Activated CD8-positive, alpha-beta memory T cell treated with anti-CD3 and anti-CD28 coated beads, Interleukin-2, amount 50 U/mL, for 24 hours (primary cell): ENCODE measurements at regions not wholly inside any gene's neighbourhood (a gene's known extent, or its start where the extent isn't known, plus 50 kb on each side); places are given as distances from the start of the nearest gene placed in this dataset.

ENCODE experiments used
- DNase-seq: peaks from one replicate; pipeline ENCODE4 v3.0.0-alpha.2; 2020; ENCODE audit errors: extremely low read depth

DNA sequence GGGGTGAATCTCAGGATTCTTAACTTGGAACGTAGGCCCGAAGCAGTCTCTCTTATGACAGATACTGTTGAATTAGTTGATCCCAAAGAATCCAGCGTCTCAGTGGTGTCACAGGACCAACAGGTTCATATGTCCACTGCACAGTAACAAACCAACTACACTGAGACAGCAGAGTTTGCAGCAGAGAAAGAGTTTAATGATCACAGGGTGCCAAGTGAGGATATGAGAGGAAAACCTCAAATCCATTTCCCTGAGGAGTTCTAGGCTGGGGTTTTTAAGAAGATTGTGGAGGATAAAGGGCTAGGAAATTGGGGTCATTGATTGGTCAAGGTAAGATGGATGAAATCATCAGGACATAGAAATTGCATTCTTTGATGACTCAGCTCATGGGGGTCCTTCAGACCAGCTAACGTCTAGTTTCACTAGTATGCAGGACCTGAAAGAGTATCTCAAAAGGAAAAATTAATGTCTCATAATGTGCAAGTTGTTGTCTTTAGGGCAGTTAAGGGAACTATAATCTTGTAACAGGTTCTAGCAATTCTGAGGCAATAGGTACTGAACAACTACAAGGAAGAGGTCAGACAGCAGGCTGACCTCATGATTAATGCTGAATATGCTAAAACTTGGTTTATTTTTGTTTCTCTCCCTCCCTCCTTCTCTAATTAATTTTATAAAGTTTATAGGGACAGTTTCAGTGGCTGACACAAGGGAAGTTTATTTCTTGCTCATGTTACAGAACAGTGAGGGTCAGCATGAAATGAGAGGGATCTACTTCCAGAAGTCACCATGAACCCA lies 310.9 kb upstream of the NEBL start:
- no peak for DNase-seq

- no peak for DNase-seq
Observed at GRCh38 chr10:21205328-21205727, 308.2 kb upstream of the NEBL start.

DNA sequence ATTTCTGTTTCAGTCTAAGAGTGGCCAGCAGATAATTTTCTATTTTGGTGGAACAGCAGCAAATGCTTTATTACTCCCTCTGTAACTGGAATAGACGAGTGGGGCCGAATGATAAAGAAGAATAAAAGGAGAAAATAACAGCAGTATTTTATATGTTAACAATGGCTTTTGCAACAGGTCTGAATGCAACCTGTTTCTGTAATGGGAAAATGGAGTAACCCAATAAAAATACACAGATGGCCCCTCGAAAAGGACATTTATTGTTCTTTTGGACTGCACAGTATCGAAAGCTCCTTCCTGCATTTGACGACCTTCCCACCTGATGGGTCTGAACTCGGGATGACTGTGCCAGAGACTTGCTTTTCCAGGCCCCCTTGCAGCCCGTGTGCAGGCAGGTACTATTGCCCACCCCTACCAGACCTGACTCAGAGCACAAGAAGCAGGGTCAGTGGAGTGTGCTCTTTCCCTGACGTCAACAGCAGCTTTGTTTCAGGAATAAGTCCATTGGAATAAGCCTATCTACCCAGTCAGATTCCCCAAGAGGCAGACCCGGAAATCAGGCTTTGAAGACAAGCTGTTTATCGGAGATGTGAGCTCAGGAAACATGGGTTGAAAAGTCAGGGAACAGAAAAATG lies 306.5 kb upstream of the NEBL start:
- DNase-seq = no peak

DNA sequence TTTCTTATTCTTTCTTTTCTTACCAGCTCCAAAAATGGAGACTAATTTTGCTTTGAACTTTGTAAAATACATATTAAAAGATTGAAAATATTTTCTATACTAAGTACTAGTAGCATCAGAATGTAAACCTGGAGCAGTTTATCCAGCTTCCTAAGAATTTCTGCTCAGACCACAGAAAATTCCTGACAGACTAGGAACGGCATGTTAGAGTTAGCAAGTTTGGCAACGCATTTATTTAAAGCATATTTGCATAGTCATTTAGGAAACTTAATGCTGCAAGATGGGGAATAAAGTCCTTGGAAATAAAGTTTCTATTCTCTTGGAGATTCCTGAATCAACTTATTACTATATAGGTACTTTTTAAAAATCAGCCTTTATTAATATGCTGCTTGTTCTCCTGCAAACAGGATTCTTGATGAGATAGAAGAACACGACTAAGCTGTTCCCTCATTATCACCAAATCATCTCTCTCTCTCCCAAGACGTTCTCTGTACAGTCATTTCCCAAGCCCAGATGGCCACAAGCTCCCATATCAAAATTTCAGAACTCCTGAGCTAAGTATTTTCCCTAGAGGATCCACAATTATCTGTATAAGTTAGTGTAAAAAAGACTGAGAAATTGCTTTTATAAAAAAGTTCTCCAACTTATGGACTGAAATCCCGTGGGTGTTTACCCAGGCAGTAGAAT lies 305.8 kb upstream of the NEBL start:
- DNase-seq = no peak

DNA sequence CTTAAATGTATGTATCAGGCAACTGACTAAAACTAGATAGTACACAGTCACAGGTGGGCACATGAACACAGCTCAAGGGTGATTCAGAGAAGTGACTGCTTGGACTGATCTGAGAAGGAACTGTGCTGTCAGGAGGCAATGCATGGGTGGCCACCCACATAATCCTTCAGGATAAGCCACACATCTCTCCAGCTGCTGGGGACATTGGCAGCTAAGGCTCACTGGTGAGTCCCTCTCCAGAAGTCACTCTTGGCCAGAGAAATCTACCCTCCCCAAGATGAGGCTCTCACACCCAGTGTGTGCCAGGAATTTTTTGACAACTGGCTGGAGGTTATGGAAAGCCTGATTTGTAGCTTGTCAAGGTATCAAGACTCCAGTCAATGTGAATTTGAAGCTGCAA lies 302.4 kb upstream of the NEBL start:
- no peak for DNase-seq

GRCh38 chr10:21197838-21198237 lies 300.7 kb upstream of the NEBL start:
- DNase-seq = no peak

DNA sequence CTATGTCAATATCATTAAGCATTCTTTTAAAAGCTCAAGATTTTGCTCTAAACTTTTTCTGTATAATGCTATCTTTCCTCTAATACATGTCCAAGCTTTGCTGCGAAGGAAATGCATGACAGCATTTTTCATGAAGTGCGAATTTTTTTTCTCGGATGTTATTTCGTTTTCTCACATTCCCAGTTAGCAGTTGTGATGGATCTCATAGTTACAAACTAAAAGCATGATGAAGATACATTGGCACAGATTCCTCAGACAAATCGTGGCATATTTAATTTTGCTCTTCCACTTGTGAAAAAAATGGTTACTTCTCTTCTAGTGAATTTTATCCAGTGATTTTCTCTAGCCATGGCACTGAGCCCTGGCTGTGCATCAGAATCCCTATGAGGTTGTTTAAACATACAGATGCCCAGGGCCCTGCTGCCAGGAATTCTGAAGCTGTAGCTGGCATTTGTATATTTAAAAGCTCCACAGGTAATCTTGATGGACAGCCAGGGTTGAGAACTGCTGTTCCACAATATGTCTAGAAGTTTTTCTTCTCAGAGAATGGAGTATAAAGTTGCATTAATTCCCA lies 299.8 kb upstream of the NEBL start:
- no peak for DNase-seq

DNA sequence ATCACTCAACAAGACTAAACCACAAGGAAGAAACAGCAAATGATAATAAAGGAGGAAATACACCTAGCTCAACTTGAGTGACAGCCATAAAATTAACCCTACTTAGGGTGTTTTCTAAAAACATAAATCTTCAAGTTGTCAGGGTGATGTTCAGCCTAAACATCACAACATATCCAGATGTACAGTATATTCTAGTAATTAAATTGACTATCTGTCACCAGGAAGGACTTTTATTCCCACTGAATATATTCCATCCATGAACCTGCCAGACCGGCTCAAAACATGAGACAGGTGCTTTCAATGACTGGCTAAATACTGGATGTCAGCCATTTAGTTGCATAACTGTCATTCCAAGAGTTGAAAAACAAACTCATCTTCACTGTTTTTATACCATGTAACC lies 298.1 kb upstream of the NEBL start:
- DNase-seq = no peak

GRCh38 chr10:21194510-21194993 lies 297.4 kb upstream of the NEBL start:
- DNase-seq = no peak

DNA sequence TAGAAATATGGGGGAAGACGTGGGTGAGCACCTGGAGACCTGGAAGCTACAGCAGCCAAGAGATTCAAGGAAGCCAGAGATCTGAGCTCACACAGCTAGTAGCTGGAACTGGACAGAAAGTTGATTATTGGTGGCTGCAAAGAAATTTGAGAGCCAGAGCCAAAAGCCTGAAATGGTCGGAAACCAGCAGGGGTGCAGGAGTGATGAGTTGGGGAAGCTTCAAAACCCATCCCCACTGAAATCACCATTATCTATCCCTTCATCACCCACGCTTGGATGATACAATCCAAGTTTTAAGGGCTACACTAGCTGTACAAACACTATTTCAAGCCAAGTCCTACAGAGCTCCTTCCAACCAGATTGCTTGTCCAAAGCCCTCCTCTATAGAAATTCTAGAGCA lies 296.1 kb upstream of the NEBL start:
- no peak for DNase-seq

DNA sequence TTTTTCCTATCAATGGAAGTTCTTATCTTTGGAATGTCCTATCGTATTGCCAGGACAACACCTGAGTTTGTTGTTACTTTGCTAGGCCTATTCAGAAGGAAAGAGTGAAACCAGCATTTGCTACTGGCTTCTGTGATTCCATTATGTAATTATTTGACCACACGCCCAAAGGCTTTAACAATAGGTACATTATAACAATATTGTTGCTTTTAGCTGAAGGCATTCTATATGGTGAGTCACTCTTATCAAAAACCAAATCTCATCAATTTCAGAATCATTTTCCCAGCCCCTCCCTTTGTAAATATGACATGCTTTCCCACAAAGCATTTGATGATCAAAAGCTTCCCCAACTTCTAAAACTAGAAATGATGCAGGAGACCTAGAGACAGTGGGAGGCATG lies 294.4 kb upstream of the NEBL start:
- no peak for DNase-seq

GRCh38 chr10:21184984-21185383 lies 287.9 kb upstream of the NEBL start:
- DNase-seq = no peak

DNA sequence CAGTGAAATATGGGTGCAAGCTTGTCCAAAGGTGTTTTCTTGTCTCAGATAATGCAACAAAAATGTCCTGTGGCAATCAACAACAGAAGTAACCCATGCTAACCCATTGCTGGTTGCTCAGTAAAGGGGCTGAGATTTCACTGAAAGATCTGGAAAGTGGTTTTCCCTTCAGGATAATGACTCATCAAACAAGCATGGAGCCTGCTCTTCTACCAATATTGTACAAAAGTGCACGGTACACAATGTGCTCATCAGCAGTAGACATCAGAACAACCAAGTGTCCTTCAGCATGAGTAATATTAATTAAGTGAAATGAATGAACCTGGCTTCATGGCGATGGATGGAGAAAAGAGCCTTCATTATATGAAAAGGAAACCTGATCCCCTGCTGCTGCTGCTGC lies 287.1 kb upstream of the NEBL start:
- DNase-seq = no peak

GRCh38 chr10:21183025-21183424 lies 285.9 kb upstream of the NEBL start:
- DNase-seq = no peak

DNA sequence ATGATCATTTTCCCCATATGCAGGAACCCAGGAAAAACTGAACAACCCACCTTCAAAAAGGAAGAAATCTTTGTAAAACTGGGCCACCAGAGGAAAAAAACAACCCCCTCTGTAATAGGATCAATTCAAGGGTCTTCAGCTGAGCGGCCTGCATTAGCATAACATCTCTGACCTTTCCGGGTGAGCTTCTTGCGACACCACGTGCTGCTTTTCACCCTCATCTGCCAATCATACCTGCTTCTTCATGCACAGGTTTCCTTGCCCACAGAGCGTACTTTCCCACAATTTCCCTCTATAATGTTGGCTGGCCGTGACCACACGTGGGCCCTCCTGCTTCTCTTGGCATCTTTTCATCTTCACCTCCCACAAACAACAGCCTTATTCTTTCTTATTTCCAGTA lies 284.3 kb upstream of the NEBL start:
- DNase-seq = no peak

GRCh38 chr10:21180604-21181003 lies 283.5 kb upstream of the NEBL start:
- no peak for DNase-seq

DNA sequence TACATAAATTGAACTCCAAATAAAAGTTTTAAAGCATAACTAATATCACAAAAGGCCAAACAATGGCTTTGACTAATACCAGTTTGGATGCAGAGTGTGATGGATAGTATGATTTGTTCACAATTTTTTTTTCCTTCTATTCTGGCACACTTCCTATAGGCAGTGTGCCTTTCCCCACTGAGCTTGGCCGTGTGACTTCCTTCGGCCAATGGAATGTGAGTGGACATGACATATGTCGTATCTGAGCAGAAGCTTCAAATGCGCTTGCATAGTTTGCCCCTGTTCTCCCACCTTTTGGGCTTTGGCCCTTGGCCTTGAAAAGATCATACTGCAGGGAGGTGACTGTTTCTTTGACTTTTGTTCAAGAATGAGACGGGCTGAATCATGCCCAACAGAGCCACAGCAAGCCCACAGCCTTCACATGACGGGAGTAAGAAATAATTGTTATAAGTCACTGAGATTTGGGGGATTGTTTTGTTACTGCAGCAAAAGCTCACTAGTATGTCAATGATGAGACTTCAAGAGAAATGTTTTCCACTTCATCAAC lies 279.9 kb upstream of the NEBL start:
- DNase-seq = no peak

- DNase-seq = no peak
Observed at GRCh38 chr10:21175797-21176196, 278.7 kb upstream of the NEBL start.

GRCh38 chr10:21174715-21175495 lies 277.8 kb upstream of the NEBL start:
- no peak for DNase-seq

DNA sequence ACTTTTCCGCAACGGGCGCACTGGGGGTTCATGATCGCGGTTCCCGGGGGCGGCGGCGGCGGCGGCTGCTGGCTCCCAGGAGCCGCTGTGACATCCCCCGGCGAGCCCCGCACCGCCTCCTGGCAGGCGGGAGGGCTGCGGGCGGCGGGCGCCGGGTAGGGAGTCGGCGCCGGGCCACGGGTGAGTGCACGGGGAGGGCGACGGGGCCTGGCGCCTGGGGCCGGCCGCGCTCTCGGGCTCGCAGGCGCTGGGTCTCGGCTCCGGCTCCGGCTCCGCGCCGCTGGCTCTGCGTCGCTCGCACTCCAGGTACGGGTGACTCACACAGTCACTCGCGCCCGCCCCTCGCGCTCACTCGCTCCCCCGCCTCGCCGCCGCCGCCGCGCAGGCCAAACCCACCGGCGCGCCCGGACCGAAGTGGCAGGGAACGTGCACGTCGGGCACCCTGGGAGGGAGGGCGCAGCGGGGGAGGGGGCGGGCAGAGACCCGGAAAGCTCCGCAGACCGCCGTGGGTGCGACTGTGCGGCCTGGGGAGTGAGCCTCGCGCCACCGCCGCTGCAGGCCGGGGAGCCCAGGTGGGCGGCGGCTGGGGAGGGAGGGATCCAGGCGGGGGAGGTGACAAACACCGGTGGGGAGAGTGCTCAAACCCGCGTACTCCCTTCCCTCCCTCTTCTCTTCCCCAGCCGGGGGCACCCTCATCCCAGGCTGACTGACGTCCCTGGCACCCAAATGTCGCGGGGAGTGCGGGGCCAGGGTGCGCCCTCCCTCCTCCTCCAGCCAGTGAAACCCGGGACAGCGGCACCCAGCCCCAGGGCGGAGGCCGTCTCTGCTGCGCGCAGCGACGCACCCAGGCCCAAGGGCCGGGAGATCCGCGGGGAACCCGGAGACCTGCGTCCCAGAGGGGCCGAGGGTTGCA lies 276.9 kb upstream of the NEBL start:
- DNase-seq = no peak
